GM13976 (cell line): ENCODE measurements at regions not wholly inside any gene's neighbourhood (a gene's known extent, or its start where the extent isn't known, plus 50 kb on each side); places are given as distances from the start of the nearest gene placed in this dataset.
"Not testable (repeated sequence)": the region's sequence is repeated elsewhere in the genome, so short reads cannot be mapped to it uniquely, and the experiment has no call there.

ENCODE experiments used
- DNase-seq: peaks from one replicate; pipeline ENCODE4 v3.0.0; 2012; ENCODE audit warnings: low spot score
- CTCF ChIP-seq: IDR thresholded peaks from 2 replicates; pipeline ENCODE4 v1.5.1; 2012; ENCODE audit warnings: borderline replicate concordance, mild to moderate bottlenecking; ENCODE audit not compliant: insufficient read depth; ENCODE audit errors: extremely low read depth, missing control alignments, control extremely low read depth
- in situ Hi-C: fragments of 300-500 bp; cut with MboI; formaldehyde crosslinking; loops from one replicate; pipeline ENCODE4 v1.12.0; 2022; ENCODE audit warnings: low sequenced_read_pairs, mixed read lengths, inconsistent platforms; ENCODE audit not compliant: unreplicated experiment

GRCh38 chrX:35499071-35499862 lies 298.9 kb upstream of the MAGEB16 start:
- TF ChIP-seq CTCF = no peak
- in situ Hi-C loops = no loop called here
- no peak for DNase-seq

- in situ Hi-C loops = no loop called here
- no peak for TF ChIP-seq CTCF
- DNase-seq = no peak
Observed at GRCh38 chrX:35507701-35508100, 290.4 kb upstream of the MAGEB16 start.

- DNase-seq, in situ Hi-C loops: not testable (repeated sequence)
Observed at GRCh38 chrX:35548003-35548402, 250.1 kb upstream of the MAGEB16 start.

GRCh38 chrX:35557916-35558315 lies 240.2 kb upstream of the MAGEB16 start:
- no peak for TF ChIP-seq CTCF
- in situ Hi-C loops = no loop called here
- DNase-seq = no peak

GRCh38 chrX:35561985-35562384 lies 236.2 kb upstream of the MAGEB16 start:
- DNase-seq = no peak
- TF ChIP-seq CTCF = no peak
- in situ Hi-C loops = no loop called here

- in situ Hi-C loops = no loop called here
- TF ChIP-seq CTCF = no peak
- DNase-seq = no peak
Observed at GRCh38 chrX:35562395-35562794, 235.7 kb upstream of the MAGEB16 start.

- no peak for TF ChIP-seq CTCF
- in situ Hi-C loops = no loop called here
- DNase-seq = no peak
Observed at GRCh38 chrX:35590210-35590609, 207.9 kb upstream of the MAGEB16 start.

GRCh38 chrX:35611562-35611961 lies 186.6 kb upstream of the MAGEB16 start:
- in situ Hi-C loops, DNase-seq: not testable (repeated sequence)
